SK-N-SH treated with all-trans-retinoic acid at 6 μM for 48 hours (cell line): ENCODE measurements at regions not wholly inside any gene's neighbourhood (a gene's known extent, or its start where the extent isn't known, plus 50 kb on each side); places are given as distances from the start of the nearest gene placed in this dataset.

Experiments
- ATAC-seq: fragments of 200-7000 bp; cut with Tn5 transposase; 3 replicates; pipeline ENCODE4 v1.9.1; 2020; ENCODE audit warnings: mild to moderate bottlenecking, moderate library complexity
- ARNTL ChIP-seq: fragments of 450-650 bp; formaldehyde crosslinking; IDR thresholded peaks from 2 replicates; pipeline ENCODE4 v1.5.0; 2020; ENCODE audit warnings: low read depth, mild to moderate bottlenecking, moderate library complexity, borderline replicate concordance
- BACH2 ChIP-seq: fragments of 250-450 bp; sonication (Bioruptor Pico); IDR thresholded peaks from 2 replicates; pipeline ENCODE4 v1.9.0; 2021; ENCODE audit warnings: mild to moderate bottlenecking, borderline replicate concordance
- CSDC2 ChIP-seq: fragments of 250-450 bp; sonication (Bioruptor Pico); IDR thresholded peaks from 2 replicates; pipeline ENCODE4 v1.5.0; 2020; ENCODE audit warnings: mild to moderate bottlenecking, moderate library complexity
- ESRRG ChIP-seq: fragments of 250-450 bp; sonication (Bioruptor Pico); IDR thresholded peaks from 2 replicates; pipeline ENCODE4 v1.6.1; 2021; ENCODE audit warnings: mild to moderate bottlenecking
- GLIS3 ChIP-seq: fragments of 250-450 bp; sonication (Bioruptor Pico); IDR thresholded peaks from 2 replicates; pipeline ENCODE4 v1.5.0; 2020; ENCODE audit warnings: mild to moderate bottlenecking, moderate library complexity
- ISL1 ChIP-seq: fragments of 250-450 bp; sonication (Bioruptor Pico); IDR thresholded peaks from 2 replicates; pipeline ENCODE4 v2.1.2; 2022; ENCODE audit warnings: mild to moderate bottlenecking, moderate library complexity
- OSR1 ChIP-seq: fragments of 250-450 bp; sonication (Bioruptor Pico); IDR thresholded peaks from 2 replicates; pipeline ENCODE4 v1.8.0; 2022; ENCODE audit warnings: moderate library complexity, mild to moderate bottlenecking, inconsistent platforms
- PATZ1 ChIP-seq: fragments of 250-450 bp; sonication (Bioruptor Pico); IDR thresholded peaks from 2 replicates; pipeline ENCODE4 v1.8.0; 2020; ENCODE audit warnings: mild to moderate bottlenecking, moderate library complexity, borderline replicate concordance
- PPARA ChIP-seq: fragments of 250-450 bp; sonication (Bioruptor Pico); IDR thresholded peaks from 2 replicates; pipeline ENCODE4 v1.5.0; 2020; ENCODE audit warnings: mild to moderate bottlenecking, borderline replicate concordance
- SNAI2 ChIP-seq: fragments of 250-450 bp; sonication (Bioruptor Pico); IDR thresholded peaks from 2 replicates; pipeline ENCODE4 v1.5.0; 2020; ENCODE audit warnings: mild to moderate bottlenecking, moderate library complexity
- TCF4 ChIP-seq: fragments of 250-450 bp; sonication (Bioruptor Pico); IDR thresholded peaks from 2 replicates; pipeline ENCODE4 v1.8.0; 2021; ENCODE audit warnings: mild to moderate bottlenecking, moderate library complexity, borderline replicate concordance
- TOX ChIP-seq: fragments of 250-450 bp; sonication (Bioruptor Pico); IDR thresholded peaks from 2 replicates; pipeline ENCODE4 v1.8.0; 2021; ENCODE audit warnings: mild to moderate bottlenecking, moderate library complexity, borderline replicate concordance
- TSHZ2 ChIP-seq: fragments of 250-450 bp; sonication (Bioruptor Pico); IDR thresholded peaks from 2 replicates; pipeline ENCODE4 v1.5.0; 2020; ENCODE audit warnings: mild to moderate bottlenecking, moderate library complexity
- ZC3H10 ChIP-seq: fragments of 250-450 bp; sonication (Bioruptor Pico); IDR thresholded peaks from 2 replicates; pipeline ENCODE4 v1.5.1; 2021; ENCODE audit warnings: mild to moderate bottlenecking, moderate library complexity
- ZFP3 ChIP-seq: fragments of 250-450 bp; sonication (Bioruptor Pico); IDR thresholded peaks from 2 replicates; pipeline ENCODE4 v1.5.0; 2020; ENCODE audit warnings: mild to moderate bottlenecking, moderate library complexity
- ZFP30 ChIP-seq: fragments of 450-650 bp; formaldehyde crosslinking; IDR thresholded peaks from 2 replicates; pipeline ENCODE4 v1.5.0; 2022; ENCODE audit warnings: mild to moderate bottlenecking, moderate library complexity
- ZNF565 ChIP-seq: fragments of 450-650 bp; formaldehyde crosslinking; conservative IDR thresholded peaks from 2 replicates; pipeline ENCODE4 v1.5.0; 2020; ENCODE audit warnings: low read depth, mild to moderate bottlenecking, moderate library complexity
- ZNF70 ChIP-seq: fragments of 450-650 bp; formaldehyde crosslinking; IDR thresholded peaks from 2 replicates; pipeline ENCODE4 v1.5.0; 2020; ENCODE audit warnings: mild to moderate bottlenecking, moderate library complexity
- ZNF8 ChIP-seq: fragments of 450-650 bp; formaldehyde crosslinking; IDR thresholded peaks from 2 replicates; pipeline ENCODE4 v1.5.0; 2020; ENCODE audit warnings: mild to moderate bottlenecking, moderate library complexity
- TF ChIP-seq, protein P1 (sequence below): fragments of 250-450 bp; sonication (Bioruptor Pico); IDR thresholded peaks from 2 replicates; pipeline ENCODE4 v1.5.1; 2020; ENCODE audit warnings: low read depth, mild to moderate bottlenecking, moderate library complexity
- TF ChIP-seq, protein P2 (sequence below): fragments of 250-450 bp; sonication (Bioruptor Pico); IDR thresholded peaks from 2 replicates; pipeline ENCODE4 v1.8.0; 2021; ENCODE audit warnings: low read depth, mild to moderate bottlenecking, moderate library complexity, borderline replicate concordance
- TF ChIP-seq, protein P3 (sequence below): fragments of 250-450 bp; sonication (Bioruptor Pico); IDR thresholded peaks from 2 replicates; pipeline ENCODE4 v1.5.1; 2021; ENCODE audit warnings: mild to moderate bottlenecking, moderate library complexity

DNA sequence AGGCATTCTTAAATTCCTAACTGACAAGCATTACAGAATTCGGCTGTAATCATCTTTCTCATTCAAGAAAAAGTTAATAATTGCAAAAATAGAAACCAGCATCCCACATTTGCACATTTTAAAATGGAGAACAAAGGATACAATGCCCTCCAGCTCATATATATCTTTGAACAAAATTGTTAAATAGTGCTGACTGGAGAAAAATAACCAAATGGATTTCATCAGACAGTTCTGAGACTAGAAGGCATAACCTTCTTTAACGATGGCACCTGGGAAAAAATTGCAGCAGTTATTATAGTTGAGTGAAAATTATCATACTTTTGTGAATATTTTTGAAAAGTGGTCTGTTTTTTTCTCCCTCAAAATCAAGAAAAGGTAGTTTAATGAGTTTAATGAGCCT lies 138.9 kb upstream of the CDH19 start:
- no peak for ATAC-seq
- no peak for TF ChIP-seq GLIS3 (CRISPR knock-in tag)
- no peak for TF ChIP-seq ESRRG
- TF ChIP-seq ZC3H10 (CRISPR knock-in tag) = no peak
- TF ChIP-seq CSDC2 (CRISPR knock-in tag) = no peak
- no peak for TF ChIP-seq BACH2 (CRISPR knock-in tag)
- TF ChIP-seq ZNF8 (CRISPR knock-in tag) = no peak
- no peak for TF ChIP-seq ISL1 (CRISPR knock-in tag)
- no peak for TF ChIP-seq ZFP30 (CRISPR knock-in tag)
- no peak for TF ChIP-seq SNAI2 (CRISPR knock-in tag)
- TF ChIP-seq PPARA (CRISPR knock-in tag) = no peak
- TF ChIP-seq, protein P1, sequence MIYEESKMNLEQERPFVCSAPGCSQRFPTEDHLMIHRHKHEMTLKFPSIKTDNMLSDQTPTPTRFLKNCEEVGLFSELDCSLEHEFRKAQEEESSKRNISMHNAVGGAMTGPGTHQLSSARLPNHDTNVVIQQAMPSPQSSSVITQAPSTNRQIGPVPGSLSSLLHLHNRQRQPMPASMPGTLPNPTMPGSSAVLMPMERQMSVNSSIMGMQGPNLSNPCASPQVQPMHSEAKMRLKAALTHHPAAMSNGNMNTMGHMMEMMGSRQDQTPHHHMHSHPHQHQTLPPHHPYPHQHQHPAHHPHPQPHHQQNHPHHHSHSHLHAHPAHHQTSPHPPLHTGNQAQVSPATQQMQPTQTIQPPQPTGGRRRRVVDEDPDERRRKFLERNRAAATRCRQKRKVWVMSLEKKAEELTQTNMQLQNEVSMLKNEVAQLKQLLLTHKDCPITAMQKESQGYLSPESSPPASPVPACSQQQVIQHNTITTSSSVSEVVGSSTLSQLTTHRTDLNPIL (CRISPR knock-in tag) = no peak
- no peak for TF ChIP-seq PATZ1
- TF ChIP-seq ZFP3 (CRISPR knock-in tag) = no peak
- no peak for TF ChIP-seq TCF4
- no peak for TF ChIP-seq OSR1
- TF ChIP-seq, protein P2, sequence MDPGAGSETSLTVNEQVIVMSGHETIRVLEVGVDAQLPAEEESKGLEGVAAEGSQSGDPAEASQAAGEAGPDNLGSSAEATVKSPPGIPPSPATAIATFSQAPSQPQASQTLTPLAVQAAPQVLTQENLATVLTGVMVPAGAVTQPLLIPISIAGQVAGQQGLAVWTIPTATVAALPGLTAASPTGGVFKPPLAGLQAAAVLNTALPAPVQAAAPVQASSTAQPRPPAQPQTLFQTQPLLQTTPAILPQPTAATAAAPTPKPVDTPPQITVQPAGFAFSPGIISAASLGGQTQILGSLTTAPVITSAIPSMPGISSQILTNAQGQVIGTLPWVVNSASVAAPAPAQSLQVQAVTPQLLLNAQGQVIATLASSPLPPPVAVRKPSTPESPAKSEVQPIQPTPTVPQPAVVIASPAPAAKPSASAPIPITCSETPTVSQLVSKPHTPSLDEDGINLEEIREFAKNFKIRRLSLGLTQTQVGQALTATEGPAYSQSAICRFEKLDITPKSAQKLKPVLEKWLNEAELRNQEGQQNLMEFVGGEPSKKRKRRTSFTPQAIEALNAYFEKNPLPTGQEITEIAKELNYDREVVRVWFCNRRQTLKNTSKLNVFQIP (CRISPR knock-in tag) = no peak

- TF ChIP-seq, protein P1 (CRISPR knock-in tag) = no peak
- TF ChIP-seq ESRRG (no peak), PATZ1 (no peak), OSR1 (no peak), GLIS3 (CRISPR knock-in tag) (no peak), SNAI2 (CRISPR knock-in tag) (no peak), ZNF8 (CRISPR knock-in tag) (no peak), ZFP30 (CRISPR knock-in tag) (no peak), TCF4 (no peak), TOX (CRISPR knock-in tag) (no peak), TSHZ2 (CRISPR knock-in tag) (no peak), ZFP3 (CRISPR knock-in tag) (no peak), BACH2 (CRISPR knock-in tag) (no peak), ZNF70 (CRISPR knock-in tag) (no peak), ZNF565 (CRISPR knock-in tag) (no peak)
- ATAC-seq = no peak
These were observed 132.0 kb upstream of the CDH19 start for GRCh38 chr18:66735933-66736332.

GRCh38 chr18:66734451-66734850 lies 130.6 kb upstream of the CDH19 start:
- ATAC-seq = peak; percentile 65; the same call in 2 of the 3 replicates
- TF ChIP-seq ZFP3 (CRISPR knock-in tag) (no peak), TOX (CRISPR knock-in tag) (no peak), BACH2 (CRISPR knock-in tag) (no peak), ARNTL (no peak), PPARA (CRISPR knock-in tag) (no peak), ZNF70 (CRISPR knock-in tag) (no peak), TSHZ2 (CRISPR knock-in tag) (no peak), CSDC2 (CRISPR knock-in tag) (no peak)
- TF ChIP-seq, protein P3, sequence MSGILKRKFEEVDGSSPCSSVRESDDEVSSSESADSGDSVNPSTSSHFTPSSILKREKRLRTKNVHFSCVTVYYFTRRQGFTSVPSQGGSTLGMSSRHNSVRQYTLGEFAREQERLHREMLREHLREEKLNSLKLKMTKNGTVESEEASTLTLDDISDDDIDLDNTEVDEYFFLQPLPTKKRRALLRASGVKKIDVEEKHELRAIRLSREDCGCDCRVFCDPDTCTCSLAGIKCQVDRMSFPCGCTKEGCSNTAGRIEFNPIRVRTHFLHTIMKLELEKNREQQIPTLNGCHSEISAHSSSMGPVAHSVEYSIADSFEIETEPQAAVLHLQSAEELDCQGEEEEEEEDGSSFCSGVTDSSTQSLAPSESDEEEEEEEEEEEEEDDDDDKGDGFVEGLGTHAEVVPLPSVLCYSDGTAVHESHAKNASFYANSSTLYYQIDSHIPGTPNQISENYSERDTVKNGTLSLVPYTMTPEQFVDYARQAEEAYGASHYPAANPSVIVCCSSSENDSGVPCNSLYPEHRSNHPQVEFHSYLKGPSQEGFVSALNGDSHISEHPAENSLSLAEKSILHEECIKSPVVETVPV (CRISPR knock-in tag) = no peak
